Neural cell (in vitro differentiated cells): ENCODE measurements at regions not wholly inside any gene's neighbourhood (a gene's known extent, or its start where the extent isn't known, plus 50 kb on each side); places are given as distances from the start of the nearest gene placed in this dataset.

Experiments
- POLR2AphosphoS5 ChIP-seq: IDR thresholded peaks from 2 replicates; pipeline ENCODE4 v1.6.1; 2012
- TAF1 ChIP-seq: IDR thresholded peaks from 2 replicates; pipeline ENCODE4 v1.6.1; 2012; ENCODE audit warnings: low read depth

DNA sequence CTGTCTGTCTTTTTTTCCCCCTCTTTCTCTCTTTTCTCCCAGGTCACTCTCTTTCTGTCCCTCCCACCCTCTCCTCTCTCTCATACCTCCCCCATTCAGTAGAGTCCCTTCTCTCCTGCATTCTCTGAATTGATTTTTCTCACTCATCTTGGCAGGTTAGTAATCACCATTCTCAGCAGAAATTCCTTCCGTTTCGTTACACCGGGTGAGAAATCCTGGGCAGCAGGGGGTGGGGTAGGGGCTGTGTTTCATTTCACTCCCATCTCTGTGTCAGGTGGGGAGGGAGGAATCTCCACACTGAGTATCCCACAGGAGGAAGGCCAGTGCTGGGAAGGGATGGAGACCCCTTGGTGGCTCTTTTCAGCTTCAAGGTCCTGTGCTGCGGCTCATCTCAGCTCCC is 253.5 kb downstream of the MIAT start:
- TF ChIP-seq POLR2AphosphoS5 (peak; percentile 38), TAF1 (no peak)
